Stomach (tissue), 8 donors: ENCODE measurements at regions not wholly inside any gene's neighbourhood (a gene's known extent, or its start where the extent isn't known, plus 50 kb on each side); places are given as distances from the start of the nearest gene placed in this dataset.

Experiments used
- DNase-seq, 2 donors: peaks; one replicate each; pipeline versions ENCODE4 v3.0.0 to v3.0.0-alpha.2; 2013 to 2019
- H3K27ac ChIP-seq, 5 donors: fragments of 200-600 bp in 4 of 5; sonication (generic) in 4 of 5; one replicate each; pipeline ENCODE4 v1.5.1; 2013 to 2019; ENCODE audit warnings: mild to moderate bottlenecking in 1 of 5, moderate library complexity in 1 of 5
- H3K27me3 ChIP-seq, 3 donors: fragments of 200-600 bp; sonication (generic); one replicate each; pipeline ENCODE4 v1.5.1; 2017 to 2019; ENCODE audit warnings: mixed run types in 1 of 3
- H3K36me3 ChIP-seq, 4 donors: fragments of 200-600 bp; sonication (generic); 1 replicate in 3 of 4; 2 replicates in 1 of 4; pipeline ENCODE4 v1.5.1; 2016 to 2019
- H3K4me1 ChIP-seq, 4 donors: fragments of 200-600 bp; sonication (generic); one replicate each; pipeline ENCODE4 v1.5.1; 2016 to 2019
- H3K4me3 ChIP-seq, 4 donors: fragments of 200-600 bp; sonication (generic) in 3 of 4; one replicate each; pipeline ENCODE4 v1.5.1; 2016 to 2019; ENCODE audit warnings: mild to moderate bottlenecking in 1 of 4
- H3K9me3 ChIP-seq, 4 donors: fragments of 200-600 bp; sonication (generic); one replicate each; pipeline ENCODE4 v1.5.1; 2016 to 2019
- CTCF ChIP-seq, 7 experiments: fragments of 450-650 bp in 4 of 7; fragments of 200-600 bp in 3 of 7; sonication (generic) in 3 of 7; IDR thresholded peaks; one replicate each; pipeline ENCODE4 v1.5.1; 2016 to 2019; ENCODE audit warnings: antibody characterized with exemption in 7 of 7, control low read depth in 2 of 7, mild to moderate bottlenecking in 1 of 7
- EP300 ChIP-seq: sonication (generic); formaldehyde crosslinking; IDR thresholded peaks from one replicate; pipeline ENCODE4 v1.6.1; 2017; ENCODE audit warnings: antibody characterized with exemption
- POLR2A ChIP-seq, 4 donors: fragments of 450-650 bp; IDR thresholded peaks; one replicate each; pipeline ENCODE4 v1.6.1; 2016; ENCODE audit warnings: antibody characterized with exemption in 4 of 4, control low read depth in 2 of 4, mild to moderate bottlenecking in 1 of 4, moderate library complexity in 1 of 4
- POLR2AphosphoS5 ChIP-seq, 3 donors: sonication (generic); formaldehyde crosslinking; IDR thresholded peaks; one replicate each; pipeline ENCODE4 v1.6.1; 2016; ENCODE audit warnings: antibody characterized with exemption in 3 of 3
- WGBS, 5 donors: extraction: QIAGEN DNeasy Blood & Tissue Kit in 3 of 5; methylation state at CpG; one replicate each; pipeline versions ENCODE4 v1.1.5 to v1.1.7; 2013 to 2018; 5-methylcytosine and 5-hydroxymethylcytosine counted together
- intact Hi-C: fragments of 100-400 bp; cut with DNase I; formaldehyde crosslinking; loops from one replicate; pipeline ENCODE4 v1.15.1; 2023; ENCODE audit warnings: low total_unique reads
- donor health status: healthy with polysubstance abuse.
- donor health status: Bipolar disorder and iron deficiency.
- donor health status: healthy.

DNA sequence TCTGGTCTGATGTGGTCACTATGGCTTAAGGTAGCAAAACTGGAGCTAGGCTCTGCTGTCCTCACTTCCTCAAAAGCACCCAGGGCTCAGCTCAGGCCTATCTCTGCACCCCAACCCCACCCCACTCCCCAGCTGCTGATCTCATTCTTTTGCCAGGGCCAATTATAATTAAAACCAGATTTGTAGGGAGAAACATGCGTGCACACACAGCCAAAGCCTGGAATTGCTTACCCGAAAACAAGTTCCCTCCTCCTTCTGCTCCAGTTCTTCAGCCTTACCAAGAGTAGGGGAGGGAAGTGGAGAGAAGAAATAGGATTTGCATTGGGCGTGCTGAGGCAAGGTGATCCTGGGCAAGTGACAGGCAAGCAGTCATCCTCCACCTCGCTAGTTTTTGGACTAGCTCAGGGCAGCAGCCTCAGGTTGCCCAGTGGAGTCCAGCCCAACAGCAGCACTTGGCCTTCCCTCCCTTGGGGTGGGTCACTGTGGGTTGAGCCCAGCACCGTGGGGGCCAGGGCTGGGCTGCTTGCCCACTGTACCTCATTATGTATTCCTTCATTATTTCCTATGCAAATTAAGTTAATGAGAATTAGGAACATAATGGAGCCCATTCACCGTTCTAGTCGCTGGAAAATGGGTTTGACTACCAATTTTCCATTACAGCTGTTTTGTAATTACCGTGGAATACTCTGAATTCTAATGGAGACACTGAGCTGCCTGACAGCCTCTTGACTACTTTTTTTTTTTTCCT lies 199.1 kb upstream of the CELF4 start:
- H3K4me1 ChIP-seq: no peaks in the 10 kb centered on the region
- TF ChIP-seq POLR2AphosphoS5 (IDR thresholded peaks at IDR 0.05) (no peak), POLR2A (IDR thresholded peaks at IDR 0.05) (no peak), CTCF (IDR thresholded peaks at IDR 0.05) (no peak), EP300 (no peak)
- DNase-seq: no peak
- peaks cover 0 to 9% (median 0%) of the 10 kb centered on the region in 4 donors for H3K9me3 ChIP-seq
- H3K4me3 ChIP-seq: no peak overlapping the region
- H3K27me3 ChIP-seq: no peaks in the 10 kb centered on the region
- no peak overlapping the region for H3K27ac ChIP-seq
- 73 to 85% (median 78%) methylated on average over 8 of the region's 8 CpGs for WGBS, 5 donors
- no peaks in the 10 kb centered on the region for H3K36me3 ChIP-seq
- intact Hi-C loops: no loop called here

GRCh38 chr18:37762076-37762621 lies 196.6 kb upstream of the CELF4 start:
- Histone ChIP-seq H3K27ac (no peak overlapping the region), H3K4me1 (no peaks in the 10 kb centered on the region), H3K27me3 (no peaks in the 10 kb centered on the region), H3K36me3 (no peaks in the 10 kb centered on the region), H3K9me3 (peaks cover 0 to 9% (median 0%) of the 10 kb centered on the region in 4 donors), H3K4me3 (no peak overlapping the region)
- intact Hi-C loops: no loop called here
- no peak for DNase-seq
- TF ChIP-seq POLR2A (IDR thresholded peaks at IDR 0.05) (no peak), POLR2AphosphoS5 (IDR thresholded peaks at IDR 0.05) (no peak), CTCF (IDR thresholded peaks at IDR 0.05) (no peak), EP300 (no peak)
- 78 to 90% (median 81%) methylated on average over 6 of the region's 6 CpGs for whole genome bisulfite sequencing, 5 donors

GRCh38 chr18:37754141-37754540 lies 188.5 kb upstream of the CELF4 start:
- no peak overlapping the region for H3K4me3 ChIP-seq
- intact Hi-C loops: no loop called here
- no peak overlapping the region for H3K27ac ChIP-seq
- no peak for DNase-seq
- H3K9me3 ChIP-seq: no peaks in the 10 kb centered on the region
- H3K27me3 ChIP-seq: no peaks in the 10 kb centered on the region
- no peaks in the 10 kb centered on the region for H3K36me3 ChIP-seq
- no peak for TF ChIP-seq EP300
- TF ChIP-seq CTCF (IDR thresholded peaks at IDR 0.05): no peak
- TF ChIP-seq POLR2A (IDR thresholded peaks at IDR 0.05): no peak
- no peak for TF ChIP-seq POLR2AphosphoS5 (IDR thresholded peaks at IDR 0.05)
- no peaks in the 10 kb centered on the region for H3K4me1 ChIP-seq

GRCh38 chr18:37742436-37742835 lies 176.8 kb upstream of the CELF4 start:
- WGBS, 5 donors: 65 to 83% (median 71%) methylated on average over 2 of the region's 2 CpGs
- H3K27me3 ChIP-seq: no peaks in the 10 kb centered on the region
- H3K36me3 ChIP-seq: no peaks in the 10 kb centered on the region
- no peak for DNase-seq
- intact Hi-C loops: no loop called here
- no peak overlapping the region for H3K4me3 ChIP-seq
- H3K4me1 ChIP-seq: no peaks in the 10 kb centered on the region
- no peak overlapping the region for H3K27ac ChIP-seq
- H3K9me3 ChIP-seq: no peaks in the 10 kb centered on the region
- TF ChIP-seq EP300 (no peak), POLR2A (IDR thresholded peaks at IDR 0.05) (no peak), POLR2AphosphoS5 (IDR thresholded peaks at IDR 0.05) (no peak), CTCF (IDR thresholded peaks at IDR 0.05) (no peak)
